IPS-18a (cell line): ENCODE measurements at regions not wholly inside any gene's neighbourhood (a gene's known extent, or its start where the extent isn't known, plus 50 kb on each side); places are given as distances from the start of the nearest gene placed in this dataset.
A peak's percentile ranks its signal among the peaks of the same experiment; 100 is the strongest.

Source experiments
- H3K27ac ChIP-seq: one replicate; pipeline ENCODE4 v1.5.1; 2013; ENCODE audit warnings: low read length
- H3K27me3 ChIP-seq: one replicate; pipeline ENCODE4 v1.6.1; 2013; ENCODE audit warnings: mild to moderate bottlenecking, low read length; ENCODE audit not compliant: control insufficient read depth, insufficient read depth
- H3K36me3 ChIP-seq: one replicate; pipeline ENCODE4 v1.6.1; 2013; ENCODE audit warnings: low read depth, low read length; ENCODE audit not compliant: control insufficient read depth
- H3K4me1 ChIP-seq: one replicate; pipeline ENCODE4 v1.6.1; 2013; ENCODE audit warnings: low read depth, low read length; ENCODE audit not compliant: control insufficient read depth
- H3K4me3 ChIP-seq: one replicate; pipeline ENCODE4 v1.5.1; 2013; ENCODE audit warnings: low read length
- H3K9ac ChIP-seq: one replicate; pipeline ENCODE4 v1.6.1; 2013; ENCODE audit warnings: mild to moderate bottlenecking, low read length, moderate library complexity
- H3K9me3 ChIP-seq: one replicate; pipeline ENCODE4 v1.6.1; 2013; ENCODE audit warnings: low read depth, low read length; ENCODE audit not compliant: control insufficient read depth

DNA sequence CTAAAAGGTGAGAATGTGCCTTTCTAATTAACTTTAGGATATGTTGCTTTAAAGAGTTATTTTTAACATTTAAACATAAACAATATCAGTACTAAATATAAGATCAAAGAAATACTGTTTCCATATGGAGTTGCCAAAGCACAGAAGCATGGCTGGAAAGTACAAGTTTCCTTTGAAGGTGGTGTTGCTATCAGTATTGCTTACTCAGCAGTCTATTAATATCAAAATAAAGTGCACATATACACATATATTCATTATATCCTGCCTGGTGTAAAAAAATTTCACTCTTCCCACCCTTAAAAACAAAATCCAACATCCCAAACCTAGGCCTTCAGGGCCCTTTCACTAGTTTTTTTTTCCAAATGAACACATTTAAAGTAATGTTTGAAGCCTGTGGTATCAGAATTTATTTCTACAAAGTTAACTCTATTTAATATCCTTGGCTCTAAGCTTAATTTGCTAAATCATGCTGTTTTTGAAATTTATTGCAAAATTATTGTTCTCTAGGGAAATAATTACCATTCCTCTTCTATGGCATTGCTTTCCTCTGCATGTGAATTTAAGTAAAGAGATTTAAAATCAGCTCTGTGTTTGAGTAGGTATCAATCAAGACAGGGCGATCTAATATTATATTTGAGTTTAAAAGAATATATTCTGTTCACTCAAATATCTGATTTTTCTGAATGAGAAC, 192.7 kb upstream of the MEIS1 start:
- Histone ChIP-seq H3K4me1 (peaks cover 3% of the 10 kb centered on the region), H3K4me3 (no peak overlapping the region), H3K27me3 (no peaks in the 10 kb centered on the region), H3K9ac (no peak overlapping the region), H3K36me3 (no peaks in the 10 kb centered on the region), H3K27ac (no peak overlapping the region), H3K9me3 (no peaks in the 10 kb centered on the region)

DNA sequence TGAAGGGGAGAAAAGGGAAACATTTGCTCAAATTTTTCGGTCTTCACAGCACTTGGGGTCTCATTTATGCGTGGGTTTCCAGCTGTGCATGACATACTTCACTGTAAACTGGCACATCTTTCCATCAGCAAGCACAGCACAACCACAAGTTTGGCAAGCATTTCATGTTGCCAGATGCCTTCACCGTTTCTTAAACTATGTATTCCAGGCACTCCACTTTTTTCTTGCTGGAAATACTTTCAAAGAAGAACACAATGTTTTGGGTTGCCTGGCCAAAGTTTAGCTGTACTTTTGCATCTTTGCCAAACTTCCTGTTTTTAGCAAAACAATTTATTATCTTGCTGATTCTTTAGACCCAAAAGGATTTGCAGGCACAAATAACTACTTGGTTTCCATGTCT, 194.6 kb upstream of the MEIS1 start:
- Histone ChIP-seq H3K9ac (no peak overlapping the region), H3K27me3 (no peaks in the 10 kb centered on the region), H3K4me3 (no peak overlapping the region), H3K4me1 (peaks cover 3% of the 10 kb centered on the region), H3K27ac (no peak overlapping the region), H3K9me3 (no peaks in the 10 kb centered on the region), H3K36me3 (no peaks in the 10 kb centered on the region)

DNA sequence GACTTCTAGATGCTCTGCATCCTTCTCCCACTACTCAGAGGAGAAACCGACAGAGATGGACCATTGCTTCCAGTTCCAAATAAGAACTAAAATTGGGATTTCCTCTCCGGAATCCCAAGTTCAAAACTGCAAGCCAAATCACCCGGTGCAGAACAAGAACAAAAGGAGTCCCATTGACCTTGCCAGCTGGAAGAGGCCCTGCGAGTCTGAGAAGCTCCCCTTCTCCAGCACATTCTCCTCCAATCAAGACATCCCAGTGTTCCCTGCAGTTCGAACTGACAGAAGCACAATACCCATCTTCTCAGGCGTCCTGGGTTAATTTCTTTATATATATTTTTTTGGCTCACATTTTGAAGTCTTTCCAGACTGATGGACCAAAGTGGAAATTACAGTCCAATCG, 195.3 kb upstream of the MEIS1 start:
- H3K4me3 ChIP-seq = no peak overlapping the region
- H3K27me3 ChIP-seq = no peaks in the 10 kb centered on the region
- H3K9ac ChIP-seq = no peak overlapping the region
- H3K9me3 ChIP-seq = no peaks in the 10 kb centered on the region
- no peak overlapping the region for H3K27ac ChIP-seq
- no peaks in the 10 kb centered on the region for H3K36me3 ChIP-seq
- H3K4me1 ChIP-seq = peaks cover 3% of the 10 kb centered on the region

DNA sequence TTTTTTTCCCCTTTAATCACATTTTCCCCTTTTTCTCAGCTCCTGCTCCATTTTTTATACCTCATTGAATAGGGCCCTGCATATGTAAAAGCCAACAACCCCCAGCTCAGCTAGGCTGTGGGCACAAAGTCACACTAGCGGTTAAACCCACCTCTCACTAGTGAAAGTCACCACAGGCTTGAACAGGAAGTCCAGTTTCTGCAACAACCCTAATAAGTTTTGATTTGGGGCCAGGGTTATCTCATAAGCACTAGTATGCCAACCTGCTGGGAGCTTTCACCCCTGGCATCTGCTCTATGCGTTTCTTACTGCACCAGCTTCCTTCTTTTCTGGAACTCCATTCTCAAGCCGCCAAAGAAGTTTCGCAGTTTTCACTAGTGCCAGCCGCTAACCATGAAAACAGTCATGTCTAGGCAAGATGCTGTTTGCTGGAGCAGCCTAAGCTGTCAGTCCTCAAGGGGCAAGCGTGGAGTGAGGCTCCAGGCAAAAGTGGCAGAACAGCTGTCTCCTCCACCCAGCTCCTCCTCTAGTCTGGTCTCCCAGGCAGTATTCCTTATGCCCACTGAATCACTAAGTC, 197.0 kb upstream of the MEIS1 start:
- H3K27me3 ChIP-seq = no peaks in the 10 kb centered on the region
- H3K27ac ChIP-seq = no peak overlapping the region
- no peak overlapping the region for H3K4me3 ChIP-seq
- no peak overlapping the region for H3K9ac ChIP-seq
- H3K36me3 ChIP-seq = no peaks in the 10 kb centered on the region
- H3K4me1 ChIP-seq = peaks cover 3% of the 10 kb centered on the region
- no peaks in the 10 kb centered on the region for H3K9me3 ChIP-seq

DNA sequence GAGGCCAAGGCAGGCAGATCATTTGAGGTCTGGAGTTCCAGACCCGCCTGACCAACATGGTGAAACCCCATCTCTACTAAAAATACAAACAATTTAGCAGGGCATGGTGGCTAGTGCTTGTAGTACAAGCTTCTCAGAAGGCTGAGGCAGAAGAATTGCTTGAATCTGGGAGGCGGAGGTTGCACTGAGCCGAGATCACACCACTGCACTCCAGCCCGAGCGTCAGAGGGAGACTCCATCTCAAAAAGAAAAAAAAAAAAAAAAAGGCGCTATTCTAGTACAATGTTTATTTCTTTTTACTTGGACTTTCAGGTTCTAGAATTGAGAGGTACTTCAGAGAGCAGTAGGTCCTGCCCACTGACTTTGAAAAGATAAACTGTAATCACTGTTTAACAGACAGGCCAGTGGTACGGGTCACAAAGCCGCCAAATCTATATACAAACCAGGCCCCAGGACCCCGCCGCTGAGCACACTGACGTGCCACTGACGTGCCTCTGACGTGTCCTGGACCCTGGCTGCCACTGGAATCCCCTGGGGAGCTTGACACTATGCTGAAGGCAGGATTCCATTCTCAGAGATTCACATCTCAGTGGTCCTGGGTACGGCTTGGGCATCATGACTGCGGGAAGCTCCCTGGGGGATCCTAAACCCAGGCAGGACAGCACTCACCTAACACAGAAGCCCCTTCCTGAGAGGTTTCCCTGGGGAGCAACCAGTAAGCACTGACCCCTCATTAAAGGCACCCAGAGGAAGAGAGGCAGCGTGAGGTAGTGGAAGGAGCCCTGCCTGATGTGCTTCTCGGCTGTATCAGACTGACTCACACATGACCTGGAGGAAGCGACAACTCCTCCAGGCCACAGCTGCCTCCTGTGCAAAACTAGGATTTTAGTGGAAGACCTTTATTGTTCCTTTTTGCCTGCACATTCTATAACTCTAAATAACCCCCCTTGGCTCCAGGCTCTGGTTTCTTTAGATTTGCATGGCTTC, 197.8 kb upstream of the MEIS1 start:
- no peak overlapping the region for H3K9ac ChIP-seq
- no peak overlapping the region for H3K27ac ChIP-seq
- peaks cover 3% of the 10 kb centered on the region for H3K4me1 ChIP-seq
- H3K9me3 ChIP-seq = no peaks in the 10 kb centered on the region
- H3K36me3 ChIP-seq = no peaks in the 10 kb centered on the region
- H3K4me3 ChIP-seq = no peak overlapping the region
- no peaks in the 10 kb centered on the region for H3K27me3 ChIP-seq

DNA sequence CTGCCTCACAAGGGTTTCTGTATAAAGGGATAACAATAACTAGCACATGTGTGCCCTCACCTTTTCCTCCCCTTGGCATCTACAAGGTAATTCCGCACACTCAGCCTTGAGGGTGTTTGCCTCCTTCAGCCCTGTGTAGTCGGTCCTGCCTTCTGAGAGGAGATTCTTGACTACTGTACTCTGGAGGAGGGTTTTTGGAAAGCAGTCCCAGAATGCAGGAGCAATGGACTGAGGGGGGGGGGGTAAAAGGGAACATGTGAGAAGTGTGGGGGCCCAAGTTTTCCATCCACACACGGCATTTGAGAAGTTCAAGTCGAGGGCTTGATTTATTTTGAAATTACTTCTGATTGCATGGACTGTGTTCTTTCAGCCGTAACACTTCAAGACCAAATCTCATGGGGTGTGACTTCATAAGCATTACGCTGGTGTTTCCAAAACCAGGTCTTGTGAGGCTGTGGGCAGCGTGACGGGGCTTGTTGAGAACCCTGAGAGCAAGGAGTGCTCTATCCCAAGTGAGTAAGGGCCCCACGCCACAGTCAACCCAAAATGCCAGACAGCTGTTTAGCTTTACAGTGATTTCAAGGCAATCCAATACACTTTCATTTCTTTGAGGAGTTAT, 198.7 kb upstream of the MEIS1 start:
- no peaks in the 10 kb centered on the region for H3K36me3 ChIP-seq
- H3K4me1 ChIP-seq = peaks cover 3% of the 10 kb centered on the region
- H3K27ac ChIP-seq = no peak overlapping the region
- H3K27me3 ChIP-seq = no peaks in the 10 kb centered on the region
- H3K9me3 ChIP-seq = no peaks in the 10 kb centered on the region
- no peak overlapping the region for H3K4me3 ChIP-seq
- no peak overlapping the region for H3K9ac ChIP-seq

DNA sequence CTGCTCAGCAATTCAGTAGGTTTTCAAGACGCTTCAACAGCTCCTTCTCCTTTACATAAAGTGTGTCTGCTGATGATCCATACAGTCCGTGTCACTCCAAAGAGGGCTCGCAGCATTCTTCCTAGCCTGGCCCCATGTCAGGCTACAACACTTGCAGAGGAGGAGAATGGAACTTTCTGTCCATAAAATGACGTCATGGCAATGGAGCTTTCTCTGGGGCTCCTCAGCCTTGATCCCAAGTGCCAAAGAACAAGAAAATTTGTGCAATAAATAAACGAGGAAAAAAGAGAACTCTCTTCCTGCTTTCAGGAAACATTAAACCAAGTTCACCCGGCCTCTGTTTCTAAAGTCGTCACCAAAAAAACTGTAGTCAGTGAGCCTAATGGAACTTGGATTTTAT, 199.5 kb upstream of the MEIS1 start:
- Histone ChIP-seq H3K27ac (no peak overlapping the region), H3K4me3 (no peak overlapping the region), H3K36me3 (no peaks in the 10 kb centered on the region), H3K9me3 (no peaks in the 10 kb centered on the region), H3K9ac (no peak overlapping the region), H3K4me1 (peaks cover 3% of the 10 kb centered on the region), H3K27me3 (no peaks in the 10 kb centered on the region)

DNA sequence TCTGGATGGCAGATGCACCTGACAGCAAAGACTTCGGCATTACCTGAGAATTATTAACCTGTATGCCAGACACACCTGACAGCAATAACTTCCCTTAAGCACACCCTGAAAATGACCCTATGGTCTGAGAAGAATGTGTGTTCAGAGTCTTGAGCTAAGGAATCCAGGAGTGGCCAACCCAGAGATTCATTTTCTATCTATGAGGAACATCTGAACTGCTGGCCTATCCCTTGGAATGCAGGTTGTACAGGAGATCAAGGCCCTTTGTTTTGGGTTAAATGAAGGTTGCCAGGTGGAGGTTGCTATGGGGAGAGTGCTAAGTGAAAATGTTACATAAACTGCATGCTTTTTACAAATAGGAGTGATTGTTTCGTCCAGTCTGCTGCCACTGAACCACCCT, 200.9 kb upstream of the MEIS1 start:
- Histone ChIP-seq H3K9me3 (no peaks in the 10 kb centered on the region), H3K36me3 (no peaks in the 10 kb centered on the region), H3K27me3 (no peaks in the 10 kb centered on the region), H3K27ac (no peak overlapping the region), H3K4me1 (no peaks in the 10 kb centered on the region), H3K9ac (no peak overlapping the region), H3K4me3 (no peak overlapping the region)

DNA sequence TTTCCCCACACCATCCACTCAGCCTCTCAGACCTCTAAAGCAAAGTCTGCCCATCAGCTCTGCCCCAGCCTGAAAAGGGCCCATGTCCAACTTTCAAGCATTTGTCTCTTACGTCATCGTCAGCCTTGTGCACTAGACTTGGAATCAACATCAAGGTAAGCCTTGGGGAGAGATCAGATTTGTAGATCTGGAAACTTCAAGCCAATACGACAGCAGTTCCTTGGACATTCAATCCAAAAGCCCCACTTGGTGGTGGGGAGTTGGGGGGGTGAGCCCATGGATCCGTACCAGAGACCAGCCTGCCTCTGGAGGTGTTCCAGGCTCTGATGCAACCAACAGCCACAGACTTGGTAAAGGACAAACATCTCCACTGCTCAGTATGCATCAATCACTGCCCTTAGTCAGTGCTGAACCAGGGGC, 206.8 kb upstream of the MEIS1 start:
- no peaks in the 10 kb centered on the region for H3K27me3 ChIP-seq
- H3K4me1 ChIP-seq = no peaks in the 10 kb centered on the region
- no peaks in the 10 kb centered on the region for H3K9me3 ChIP-seq
- H3K4me3 ChIP-seq = no peak overlapping the region
- H3K27ac ChIP-seq = no peak overlapping the region
- H3K9ac ChIP-seq = no peak overlapping the region
- no peaks in the 10 kb centered on the region for H3K36me3 ChIP-seq

DNA sequence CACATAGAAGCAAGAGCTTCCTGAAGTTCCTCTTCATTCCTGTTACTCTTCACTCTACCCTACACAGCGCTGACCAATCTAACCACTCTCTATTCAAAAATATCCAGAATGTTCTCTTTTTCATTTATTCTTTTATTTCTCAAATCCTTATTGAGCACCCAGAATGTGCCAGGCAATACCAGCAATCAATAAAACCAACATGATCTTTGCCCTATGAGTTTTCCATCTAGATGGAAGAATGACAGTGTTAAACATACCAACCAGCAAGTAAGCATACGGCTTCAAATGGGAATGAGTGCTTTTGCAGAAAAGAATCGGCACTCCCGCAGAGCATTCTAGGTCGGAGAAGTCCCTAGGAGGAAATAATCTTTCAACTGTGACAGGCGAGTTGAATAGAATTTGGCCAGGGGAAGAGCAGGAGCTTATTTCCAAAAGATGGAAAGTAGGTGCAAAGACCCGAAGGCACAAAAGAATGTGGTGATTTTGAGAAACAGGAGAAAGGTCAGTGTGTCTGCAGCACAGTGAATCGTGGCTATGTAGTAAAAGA, 217.8 kb upstream of the MEIS1 start:
- Histone ChIP-seq H3K27me3 (no peaks in the 10 kb centered on the region), H3K27ac (no peak overlapping the region), H3K9ac (no peak overlapping the region), H3K9me3 (no peaks in the 10 kb centered on the region), H3K4me1 (peaks cover 5% of the 10 kb centered on the region), H3K36me3 (no peaks in the 10 kb centered on the region), H3K4me3 (peak overlapping the region; percentile 4)

DNA sequence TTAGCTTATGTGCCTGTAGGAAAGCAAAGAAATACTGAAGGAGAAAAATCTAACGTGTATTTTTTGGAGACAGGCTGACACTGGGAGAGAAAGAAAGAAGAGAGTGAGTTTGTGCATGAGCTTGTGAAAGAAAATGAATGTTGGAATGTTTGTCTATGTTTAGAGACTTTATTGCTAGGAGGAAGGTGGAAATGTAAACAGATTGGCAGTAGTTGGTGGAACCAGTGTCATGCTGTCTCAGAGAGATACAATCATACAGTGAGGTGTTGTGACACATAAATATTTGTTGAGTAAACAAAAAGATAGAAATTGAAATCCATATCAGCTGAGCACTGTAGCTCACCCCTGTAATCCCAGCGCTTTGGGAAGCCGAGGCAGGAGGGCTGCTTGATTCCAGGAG, 222.2 kb upstream of the MEIS1 start:
- Histone ChIP-seq H3K27me3 (no peaks in the 10 kb centered on the region), H3K27ac (no peak overlapping the region), H3K4me1 (peaks cover 5% of the 10 kb centered on the region)

More for the DNA sequence above, 222.2 kb upstream of the MEIS1 start:
- H3K36me3 ChIP-seq = no peaks in the 10 kb centered on the region
- no peak overlapping the region for H3K4me3 ChIP-seq
- H3K9me3 ChIP-seq = no peaks in the 10 kb centered on the region
- H3K9ac ChIP-seq = no peak overlapping the region
